H1 (cell line): ENCODE measurements at regions not wholly inside any gene's neighbourhood (a gene's known extent, or its start where the extent isn't known, plus 50 kb on each side); places are given as distances from the start of the nearest gene placed in this dataset.

Experiments used
- CHD7 ChIP-seq: fragments of 300-600 bp; sonication (generic); IDR thresholded peaks from 2 replicates; pipeline ENCODE4 v1.7.1; 2012; ENCODE audit warnings: low read length, moderate library complexity, mild to moderate bottlenecking, inconsistent platforms; ENCODE audit not compliant: insufficient replicate concordance

GRCh38 chr5:128667751-128668150 is 129.7 kb upstream of the FBN2 start (continued):
- no peak for TF ChIP-seq CHD7
